HG02885 (cell line): ENCODE measurements at regions not wholly inside any gene's neighbourhood (a gene's known extent, or its start where the extent isn't known, plus 50 kb on each side); places are given as distances from the start of the nearest gene placed in this dataset.
"Not testable (repeated sequence)": the region's sequence is repeated elsewhere in the genome, so short reads cannot be mapped to it uniquely, and the experiment has no call there.

Experiments used
- ATAC-seq: cut with Tn5 transposase; IDR thresholded peaks from one replicate; pipeline ENCODE4 v1.9.1; 2021; ENCODE audit warnings: mild to moderate bottlenecking; ENCODE audit not compliant: unreplicated experiment, poor library complexity

DNA sequence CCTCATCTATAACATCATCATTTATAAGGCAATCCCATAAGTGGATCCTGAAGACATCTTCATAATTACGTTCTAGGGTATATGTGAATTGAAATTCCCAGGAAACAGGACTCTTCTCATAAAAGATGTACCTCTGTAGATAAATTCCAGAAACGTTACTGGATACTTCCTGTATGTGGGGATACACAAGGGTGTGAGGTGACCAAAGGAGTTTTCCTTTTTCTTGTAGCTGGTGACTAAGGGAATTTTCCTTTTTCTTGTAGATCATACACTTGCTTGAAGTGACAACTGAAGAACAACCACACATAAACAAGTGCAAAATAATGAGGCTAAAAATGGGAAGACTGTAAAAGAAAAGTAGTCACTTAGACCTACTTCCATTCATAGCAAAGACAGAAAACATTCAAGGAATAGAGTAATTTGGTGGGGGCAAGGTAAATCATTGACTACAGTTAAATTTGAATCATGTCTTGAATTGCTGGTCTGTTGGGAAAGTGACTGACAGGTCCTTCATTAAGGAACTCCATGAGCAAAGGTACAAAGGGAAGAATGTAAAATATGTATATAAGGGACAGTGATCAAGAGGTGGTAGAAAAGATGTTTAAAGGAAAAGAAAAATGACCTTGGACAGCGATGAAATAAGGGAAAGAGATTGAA lies 53.2 kb upstream of the UBE2E3 start:
- ATAC-seq = no peak

GRCh38 chr2:180925700-180926099 lies 54.7 kb upstream of the UBE2E3 start:
- ATAC-seq = no peak

DNA sequence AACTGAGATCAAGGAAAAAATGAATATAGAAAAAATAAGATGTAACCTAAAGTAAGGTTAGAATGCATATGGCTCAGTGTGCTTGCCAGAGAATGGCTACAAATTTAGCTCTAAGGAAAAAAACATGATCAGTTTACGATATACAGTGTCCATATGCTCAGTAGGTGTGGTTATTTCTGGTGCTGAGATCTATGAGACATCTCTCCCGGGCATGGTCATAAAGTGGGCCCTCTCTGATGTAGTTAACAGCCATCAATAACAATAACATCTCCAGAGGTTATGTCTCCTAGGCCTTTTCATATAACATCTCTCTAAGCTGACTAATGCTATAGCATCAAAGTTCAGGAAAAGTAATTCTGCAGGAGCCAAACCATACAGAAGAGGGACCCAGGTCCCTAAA lies 56.3 kb upstream of the UBE2E3 start:
- ATAC-seq = no peak

- no peak for ATAC-seq
Observed at GRCh38 chr2:180910831-180911665, 69.4 kb upstream of the UBE2E3 start.

DNA sequence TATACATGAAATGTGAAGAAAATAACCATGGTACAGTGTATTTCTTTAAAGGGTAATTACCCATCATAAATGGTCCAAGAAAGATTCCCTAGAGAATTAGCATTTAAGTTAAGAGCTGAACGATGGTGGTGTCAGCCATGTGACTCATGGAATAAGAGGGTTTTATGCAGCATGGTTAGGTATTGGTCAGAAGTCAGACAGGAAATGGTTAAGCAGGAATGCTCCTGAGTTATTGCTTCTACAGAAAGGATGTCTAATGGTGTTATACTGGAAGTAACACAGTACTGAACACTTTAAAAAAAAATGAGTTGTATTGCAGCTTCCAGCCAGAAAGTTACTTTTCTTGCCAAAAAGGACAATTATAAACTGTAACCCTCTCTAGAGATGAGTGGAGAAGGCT lies 72.7 kb upstream of the UBE2E3 start:
- no peak for ATAC-seq

DNA sequence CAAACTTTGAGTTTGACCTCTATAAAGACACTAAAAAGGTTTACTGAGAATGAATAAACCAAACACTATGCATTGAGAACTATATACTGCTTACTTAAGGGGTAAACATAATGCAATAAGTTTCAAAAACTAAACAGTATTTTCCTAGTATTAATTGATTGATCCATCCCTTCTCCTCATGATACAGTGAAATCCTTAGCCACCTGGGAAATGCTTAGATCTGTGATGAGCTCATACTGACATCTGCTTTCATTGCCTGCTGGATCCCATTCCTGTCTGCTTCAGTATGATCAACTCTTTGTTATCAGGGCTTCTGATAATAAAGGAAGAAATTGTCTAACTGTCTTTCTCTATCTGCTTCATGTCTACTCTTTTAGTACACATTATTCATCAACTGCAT lies 74.9 kb upstream of the UBE2E3 start:
- ATAC-seq = no peak

GRCh38 chr2:180905002-180905401 lies 75.4 kb upstream of the UBE2E3 start:
- no peak for ATAC-seq

DNA sequence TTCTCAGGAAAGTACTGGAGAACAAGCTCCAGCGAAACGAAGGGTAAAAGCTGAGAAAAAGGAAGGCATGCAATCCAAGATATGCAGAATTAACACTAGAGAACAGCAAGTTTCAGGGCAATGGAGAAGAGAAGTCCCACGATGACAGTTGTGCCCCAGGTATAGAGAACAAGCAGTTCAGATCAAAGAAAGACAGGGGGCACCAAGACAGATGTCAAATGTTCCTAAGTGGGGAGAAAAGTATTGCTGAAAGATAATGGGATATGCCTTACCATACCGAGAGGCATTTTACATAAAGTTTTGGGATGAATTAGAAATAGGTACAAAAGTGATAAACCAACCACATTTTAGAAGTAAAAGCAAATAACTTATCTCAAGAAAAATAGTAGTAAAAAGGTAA lies 79.1 kb upstream of the UBE2E3 start:
- ATAC-seq = no peak

- ATAC-seq = no peak
Observed at GRCh38 chr2:180893752-180894151, 86.7 kb upstream of the UBE2E3 start.

DNA sequence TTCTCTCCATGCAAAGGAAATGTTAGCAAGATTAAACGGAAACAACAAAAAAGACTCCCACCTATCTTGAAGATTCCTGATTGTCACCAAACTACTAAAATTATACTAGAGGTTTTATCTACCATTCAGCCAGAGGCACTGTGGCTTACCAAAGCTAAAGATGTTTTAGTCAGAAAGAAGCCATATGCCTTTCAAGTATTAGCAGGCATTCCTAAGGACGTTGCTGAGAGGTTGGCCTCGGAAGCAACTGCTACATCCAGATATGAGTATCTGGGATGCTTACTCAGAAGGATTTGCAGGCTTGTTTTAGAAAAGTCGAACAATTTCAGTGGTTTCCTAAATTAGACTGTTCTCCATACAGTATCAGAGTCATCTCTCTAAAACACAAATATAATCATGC lies 88.3 kb upstream of the UBE2E3 start:
- ATAC-seq = no peak

- ATAC-seq = no peak
Observed at GRCh38 chr2:180891360-180891759, 89.0 kb upstream of the UBE2E3 start.

DNA sequence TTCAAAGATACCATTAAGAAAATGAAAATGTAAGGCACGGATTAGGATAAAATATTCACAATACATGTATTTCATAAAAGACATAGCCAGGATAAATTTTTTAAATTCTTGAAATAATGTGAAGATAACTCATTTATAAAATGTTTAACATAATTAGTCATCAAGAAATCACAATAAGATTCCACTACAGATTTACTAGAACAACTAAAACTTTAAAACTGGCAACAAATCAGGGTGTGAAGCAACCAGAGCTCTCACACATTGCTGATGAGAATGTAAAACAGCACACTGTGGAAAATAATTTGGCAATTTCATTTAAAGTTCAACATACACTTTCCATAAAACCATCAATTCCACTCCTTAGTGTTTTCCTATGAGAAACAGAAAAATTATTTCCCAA lies 89.6 kb upstream of the UBE2E3 start:
- no peak for ATAC-seq

DNA sequence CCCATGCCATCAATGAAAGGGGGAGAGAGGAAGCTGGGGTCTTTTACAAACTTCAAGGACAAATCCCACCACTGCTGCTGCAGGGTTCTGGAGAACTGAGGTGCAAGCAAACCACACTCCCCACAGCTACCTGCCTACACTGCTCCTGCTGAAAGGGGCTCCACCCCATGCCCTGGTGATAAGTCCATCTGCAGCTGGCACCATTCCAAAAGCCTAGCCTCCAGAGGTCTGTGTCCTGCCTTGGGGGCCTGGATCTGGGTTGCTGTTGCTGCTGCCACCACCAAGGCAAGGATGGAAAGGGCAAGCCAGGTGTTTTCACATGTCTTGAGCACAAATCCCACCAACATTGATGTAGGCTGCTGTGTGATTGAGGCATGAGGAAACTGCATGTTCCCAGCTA lies 97.4 kb upstream of the UBE2E3 start:
- ATAC-seq = no peak

GRCh38 chr2:180876506-180876905 lies 103.9 kb upstream of the UBE2E3 start:
- no peak for ATAC-seq

DNA sequence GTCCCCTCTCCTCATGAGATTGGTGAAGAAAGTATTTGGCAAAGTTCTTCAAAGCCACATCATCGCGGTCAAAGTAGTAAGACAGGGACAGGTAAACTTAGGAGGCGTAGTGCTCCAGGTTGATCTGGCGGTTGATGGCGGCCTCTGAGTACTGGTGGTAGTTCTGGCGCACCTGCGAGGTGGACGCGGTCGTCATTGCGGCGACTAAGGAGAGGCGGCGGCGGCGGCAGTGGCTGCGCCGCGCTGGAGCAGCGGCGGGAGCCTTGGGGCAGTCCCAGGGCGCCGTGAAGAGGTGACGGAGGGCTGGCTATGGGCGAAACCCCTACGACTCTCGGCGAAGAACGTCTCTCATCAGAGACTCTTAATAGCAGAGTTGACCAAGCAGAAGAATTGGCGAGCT lies 107.2 kb upstream of the UBE2E3 start:
- ATAC-seq = no peak

DNA sequence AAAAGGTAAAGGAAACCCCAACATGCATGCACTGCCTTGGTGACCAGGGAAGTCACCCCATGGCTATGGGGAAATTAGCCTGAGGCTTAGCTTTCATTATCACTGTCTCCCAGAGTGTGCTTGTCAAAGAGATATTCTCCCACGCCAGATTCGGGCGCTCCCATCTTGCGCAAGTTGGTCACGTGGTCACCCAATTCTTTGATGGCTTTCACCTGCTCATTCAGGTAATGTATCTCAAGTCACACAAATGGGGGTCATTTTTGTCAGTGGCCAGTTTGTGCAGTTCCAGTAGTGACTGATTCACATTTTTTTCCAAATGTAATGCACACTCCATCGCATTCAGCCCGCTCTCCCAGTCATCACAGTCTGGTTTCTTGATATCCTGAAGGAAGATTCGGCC lies 107.6 kb upstream of the UBE2E3 start:
- not testable (repeated sequence) for ATAC-seq

DNA sequence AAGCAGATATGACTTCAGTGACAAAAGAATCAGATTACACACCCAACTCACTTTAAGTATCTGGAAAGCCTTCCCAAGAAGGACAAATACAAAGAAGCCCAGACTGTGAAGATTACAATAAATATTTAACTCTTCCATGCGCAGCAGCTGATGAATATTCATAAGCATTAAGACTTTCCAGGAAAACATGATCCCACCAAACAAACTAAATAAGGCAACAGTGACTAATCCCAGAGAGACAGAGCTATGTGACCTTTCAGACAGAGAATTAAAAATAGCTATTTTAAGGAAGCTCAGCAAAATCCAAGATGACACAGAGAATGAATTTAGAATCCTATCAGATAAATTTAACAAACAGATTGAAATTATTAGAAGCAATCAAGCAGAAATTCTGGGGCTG lies 108.2 kb upstream of the UBE2E3 start:
- no peak for ATAC-seq

- no peak for ATAC-seq
Observed at GRCh38 chr2:180871649-180872048, 108.8 kb upstream of the UBE2E3 start.

- no peak for ATAC-seq
Observed at GRCh38 chr2:180849851-180850250, 130.6 kb upstream of the UBE2E3 start.

- no peak for ATAC-seq
Observed at GRCh38 chr2:180848393-180848792, 132.0 kb upstream of the UBE2E3 start.

- ATAC-seq = no peak
Observed at GRCh38 chr2:180846756-180847472, 133.5 kb upstream of the UBE2E3 start.
